A549 (cell line): ENCODE measurements at regions not wholly inside any gene's neighbourhood (a gene's known extent, or its start where the extent isn't known, plus 50 kb on each side); places are given as distances from the start of the nearest gene placed in this dataset.
"Not testable (repeated sequence)": the region's sequence is repeated elsewhere in the genome, so short reads cannot be mapped to it uniquely, and the experiment has no call there.

Experiments used
- CTCF ChIP-seq: fragments of >200 bp; sonication (Bioruptor Twin); formaldehyde crosslinking; IDR thresholded peaks from 3 replicates; pipeline ENCODE4 v1.5.1; 2016
- ESRRA ChIP-seq: fragments of 150-350 bp; IDR thresholded peaks from 2 replicates; pipeline ENCODE4 v1.6.1; 2014; ENCODE audit warnings: mild to moderate bottlenecking, low read length, borderline replicate concordance
- GATA3 ChIP-seq: IDR thresholded peaks from 2 replicates; pipeline ENCODE4 v1.6.1; 2012; ENCODE audit warnings: borderline replicate concordance
- JUN ChIP-seq, 2 experiments: fragments of >200 bp; sonication (Bioruptor Twin); formaldehyde crosslinking; IDR thresholded peaks; 2 replicates in 1 of 2; 3 replicates in 1 of 2; pipeline ENCODE4 v1.6.1; 2016 to 2017
- KDM1A ChIP-seq: fragments of 200-600 bp; sonication (generic); IDR thresholded peaks from 2 replicates; pipeline ENCODE4 v1.6.1; 2016; ENCODE audit warnings: low read depth, mild to moderate bottlenecking
- PBX3 ChIP-seq: IDR thresholded peaks from 2 replicates; pipeline ENCODE4 v1.6.1; 2012
- PHF8 ChIP-seq: fragments of 200-600 bp; sonication (generic); IDR thresholded peaks from 2 replicates; pipeline ENCODE4 v1.6.1; 2016; ENCODE audit warnings: low read depth, mild to moderate bottlenecking, antibody characterized with exemption, moderate library complexity, borderline replicate concordance
- POLR2A ChIP-seq: IDR thresholded peaks from 2 replicates; pipeline ENCODE4 v1.6.1; 2012; ENCODE audit warnings: mild to moderate bottlenecking, low read length
- RAD21 ChIP-seq, 2 experiments: fragments of >200 bp in 1 of 2; sonication (Bioruptor Twin) in 1 of 2; formaldehyde crosslinking in 1 of 2; IDR thresholded peaks in 1 of 2; conservative IDR thresholded peaks in 1 of 2; 2 replicates in 1 of 2; 3 replicates in 1 of 2; pipeline ENCODE4 v1.6.1; 2012 to 2018; ENCODE audit warnings: inconsistent platforms in 1 of 2
- RARB ChIP-seq: fragments of 250-450 bp; sonication (Bioruptor Pico); IDR thresholded peaks from 2 replicates; pipeline ENCODE4 v1.8.0; 2021; ENCODE audit warnings: mild to moderate bottlenecking, moderate library complexity
- RCOR1 ChIP-seq: fragments of 150-350 bp; IDR thresholded peaks from 2 replicates; pipeline ENCODE4 v1.6.1; 2014; ENCODE audit warnings: antibody characterized with exemption, low read length, low read depth
- RFX5 ChIP-seq: fragments of 450-650 bp; IDR thresholded peaks from 2 replicates; pipeline ENCODE4 v1.7.1; 2014; ENCODE audit warnings: antibody characterized with exemption, mild to moderate bottlenecking, moderate library complexity
- TP53 ChIP-seq: fragments of 250-450 bp; sonication (Bioruptor Pico); IDR thresholded peaks from 2 replicates; pipeline ENCODE4 v1.5.0; 2021; ENCODE audit warnings: mild to moderate bottlenecking, moderate library complexity
- USF2 ChIP-seq: fragments of 450-650 bp; IDR thresholded peaks from 2 replicates; pipeline ENCODE4 v1.6.1; 2014; ENCODE audit warnings: antibody characterized with exemption

- TF ChIP-seq CTCF; RCOR1; RFX5; KDM1A; GATA3; RARB (CRISPR knock-in tag); PBX3; ESRRA; JUN (IDR thresholded peaks at IDR 0.05); TP53; USF2; POLR2A; RAD21 (conservative IDR thresholded peaks at IDR 0.05 in 1 of 2, IDR thresholded peaks at IDR 0.05 in 1 of 2); PHF8: not testable (repeated sequence)
Observed at GRCh38 chr6:84837068-84837866, 72.9 kb upstream of the TBX18 start.
